SK-N-SH treated with all-trans-retinoic acid at 6 μM for 48 hours (cell line): ENCODE measurements at regions not wholly inside any gene's neighbourhood (a gene's known extent, or its start where the extent isn't known, plus 50 kb on each side); places are given as distances from the start of the nearest gene placed in this dataset.

ENCODE experiments used
- ATAC-seq: fragments of 200-7000 bp; cut with Tn5 transposase; 3 replicates; pipeline ENCODE4 v1.9.1; 2020; ENCODE audit warnings: mild to moderate bottlenecking, moderate library complexity
- ARNTL ChIP-seq: fragments of 450-650 bp; formaldehyde crosslinking; IDR thresholded peaks from 2 replicates; pipeline ENCODE4 v1.5.0; 2020; ENCODE audit warnings: low read depth, mild to moderate bottlenecking, moderate library complexity, borderline replicate concordance
- BACH2 ChIP-seq: fragments of 250-450 bp; sonication (Bioruptor Pico); IDR thresholded peaks from 2 replicates; pipeline ENCODE4 v1.9.0; 2021; ENCODE audit warnings: mild to moderate bottlenecking, borderline replicate concordance
- CREB5 ChIP-seq: fragments of 250-450 bp; sonication (Bioruptor Pico); IDR thresholded peaks from 2 replicates; pipeline ENCODE4 v1.5.1; 2020; ENCODE audit warnings: low read depth, mild to moderate bottlenecking, moderate library complexity
- CSRNP3 ChIP-seq: fragments of 250-450 bp; sonication (Bioruptor Pico); IDR thresholded peaks from 2 replicates; pipeline ENCODE4 v1.5.1; 2021; ENCODE audit warnings: mild to moderate bottlenecking, moderate library complexity
- ESRRG ChIP-seq: fragments of 250-450 bp; sonication (Bioruptor Pico); IDR thresholded peaks from 2 replicates; pipeline ENCODE4 v1.6.1; 2021; ENCODE audit warnings: mild to moderate bottlenecking
- GLIS3 ChIP-seq: fragments of 250-450 bp; sonication (Bioruptor Pico); IDR thresholded peaks from 2 replicates; pipeline ENCODE4 v1.5.0; 2020; ENCODE audit warnings: mild to moderate bottlenecking, moderate library complexity
- ISL1 ChIP-seq: fragments of 250-450 bp; sonication (Bioruptor Pico); IDR thresholded peaks from 2 replicates; pipeline ENCODE4 v2.1.2; 2022; ENCODE audit warnings: mild to moderate bottlenecking, moderate library complexity
- PATZ1 ChIP-seq: fragments of 250-450 bp; sonication (Bioruptor Pico); IDR thresholded peaks from 2 replicates; pipeline ENCODE4 v1.8.0; 2020; ENCODE audit warnings: mild to moderate bottlenecking, moderate library complexity, borderline replicate concordance
- POU6F1 ChIP-seq: fragments of 250-450 bp; sonication (Bioruptor Pico); IDR thresholded peaks from 2 replicates; pipeline ENCODE4 v1.8.0; 2021; ENCODE audit warnings: low read depth, mild to moderate bottlenecking, moderate library complexity, borderline replicate concordance
- PPARA ChIP-seq: fragments of 250-450 bp; sonication (Bioruptor Pico); IDR thresholded peaks from 2 replicates; pipeline ENCODE4 v1.5.0; 2020; ENCODE audit warnings: mild to moderate bottlenecking, borderline replicate concordance
- RARB ChIP-seq: fragments of 250-450 bp; sonication (Bioruptor Pico); IDR thresholded peaks from 2 replicates; pipeline ENCODE4 v1.8.0; 2021; ENCODE audit warnings: mild to moderate bottlenecking, moderate library complexity
- SNAI2 ChIP-seq: fragments of 250-450 bp; sonication (Bioruptor Pico); IDR thresholded peaks from 2 replicates; pipeline ENCODE4 v1.5.0; 2020; ENCODE audit warnings: mild to moderate bottlenecking, moderate library complexity
- TCF4 ChIP-seq: fragments of 250-450 bp; sonication (Bioruptor Pico); IDR thresholded peaks from 2 replicates; pipeline ENCODE4 v1.8.0; 2021; ENCODE audit warnings: mild to moderate bottlenecking, moderate library complexity, borderline replicate concordance
- TOX ChIP-seq: fragments of 250-450 bp; sonication (Bioruptor Pico); IDR thresholded peaks from 2 replicates; pipeline ENCODE4 v1.8.0; 2021; ENCODE audit warnings: mild to moderate bottlenecking, moderate library complexity, borderline replicate concordance
- ZFP3 ChIP-seq: fragments of 250-450 bp; sonication (Bioruptor Pico); IDR thresholded peaks from 2 replicates; pipeline ENCODE4 v1.5.0; 2020; ENCODE audit warnings: mild to moderate bottlenecking, moderate library complexity
- ZNF565 ChIP-seq: fragments of 450-650 bp; formaldehyde crosslinking; conservative IDR thresholded peaks from 2 replicates; pipeline ENCODE4 v1.5.0; 2020; ENCODE audit warnings: low read depth, mild to moderate bottlenecking, moderate library complexity

DNA sequence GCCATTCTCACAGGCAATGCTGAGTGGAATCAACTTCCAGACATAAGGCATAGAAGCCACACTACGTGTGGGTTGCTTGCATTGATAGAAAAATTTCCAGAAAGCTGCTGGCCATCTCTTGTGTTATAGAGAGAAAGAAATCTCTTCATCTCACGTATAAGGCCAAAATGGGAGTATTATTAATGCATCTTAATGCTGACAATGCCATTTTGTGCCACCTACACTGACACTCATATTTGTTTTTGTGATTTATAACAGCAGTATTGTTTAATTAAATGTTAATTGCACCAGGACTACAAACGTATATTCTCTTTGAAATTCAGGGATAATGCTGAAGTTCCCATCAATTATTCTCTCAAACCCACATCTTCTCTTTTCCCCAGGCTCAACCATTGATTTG is 56.1 kb upstream of the TMEM132D start:
- no peak for ATAC-seq
- TF ChIP-seq ZNF565 (CRISPR knock-in tag) (no peak), CSRNP3 (CRISPR knock-in tag) (no peak), ARNTL (CRISPR knock-in tag) (no peak), PATZ1 (no peak), POU6F1 (CRISPR knock-in tag) (no peak), SNAI2 (CRISPR knock-in tag) (no peak), PPARA (CRISPR knock-in tag) (no peak), ESRRG (CRISPR knock-in tag) (no peak)

- ATAC-seq, result no peak
- TF ChIP-seq RARB (CRISPR knock-in tag) (no peak), BACH2 (no peak), ZNF565 (CRISPR knock-in tag) (no peak), CREB5 (no peak), GLIS3 (CRISPR knock-in tag) (no peak)
- TF ChIP-seq, all 23 proteins: peak for 0
These were observed 57.3 kb upstream of the TMEM132D start for GRCh38 chr12:129961091-129961490.

GRCh38 chr12:129961856-129962255 is 58.0 kb upstream of the TMEM132D start:
- no peak for ATAC-seq
- no peak for TF ChIP-seq TCF4 (CRISPR knock-in tag)
- no peak for TF ChIP-seq CSRNP3 (CRISPR knock-in tag)
- no peak for TF ChIP-seq CREB5
- no peak for TF ChIP-seq ZFP3
- no peak for TF ChIP-seq RARB (CRISPR knock-in tag)
- no peak for TF ChIP-seq PATZ1
- TF ChIP-seq ZNF565 (CRISPR knock-in tag), result no peak
- no peak for TF ChIP-seq PPARA (CRISPR knock-in tag)
- no peak for TF ChIP-seq ARNTL (CRISPR knock-in tag)
- TF ChIP-seq ESRRG (CRISPR knock-in tag), result no peak
- TF ChIP-seq, all 23 proteins: peak for 0

DNA sequence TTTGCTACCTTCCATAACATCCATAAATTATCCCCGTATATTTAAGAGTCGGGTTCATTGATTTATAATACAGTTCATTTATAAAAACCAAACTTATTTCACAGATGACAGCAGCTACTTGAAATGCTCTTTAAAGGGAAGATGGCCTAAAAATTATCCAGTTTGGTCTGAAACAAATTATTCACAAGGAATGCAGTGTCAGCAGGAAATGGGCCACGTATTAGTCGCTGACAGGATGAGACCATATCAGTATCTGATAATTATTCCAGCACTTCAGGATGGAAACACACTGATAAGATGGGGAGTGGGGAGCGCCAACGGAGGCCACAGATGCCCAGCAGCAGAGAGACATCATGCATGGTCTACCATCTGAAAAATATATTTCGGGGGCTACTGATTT is 60.5 kb upstream of the TMEM132D start:
- ATAC-seq, result no peak
- TF ChIP-seq CREB5 (no peak), CSRNP3 (CRISPR knock-in tag) (no peak), TOX (CRISPR knock-in tag) (no peak), TCF4 (CRISPR knock-in tag) (no peak), PATZ1 (no peak), ESRRG (CRISPR knock-in tag) (no peak), ISL1 (CRISPR knock-in tag) (no peak)
